Peyer's patch (tissue), 4 donors: ENCODE measurements at regions not wholly inside any gene's neighbourhood (a gene's known extent, or its start where the extent isn't known, plus 50 kb on each side); places are given as distances from the start of the nearest gene placed in this dataset.

Experiments used
- POLR2A ChIP-seq, 2 donors: fragments of 450-650 bp; IDR thresholded peaks; one replicate each; pipeline ENCODE4 v1.5.1; 2017; ENCODE audit warnings: antibody characterized with exemption in 2 of 2, mild to moderate bottlenecking in 2 of 2, moderate library complexity in 2 of 2
- TF ChIP-seq, protein P1 (sequence below), 6 experiments: fragments of 450-650 bp in 4 of 6; fragments of 200-600 bp in 2 of 6; sonication (generic) in 1 of 6; IDR thresholded peaks; one replicate each; pipeline ENCODE4 v1.5.1; 2017 to 2019; ENCODE audit warnings: antibody characterized with exemption in 6 of 6, mild to moderate bottlenecking in 3 of 6, moderate library complexity in 1 of 6

DNA sequence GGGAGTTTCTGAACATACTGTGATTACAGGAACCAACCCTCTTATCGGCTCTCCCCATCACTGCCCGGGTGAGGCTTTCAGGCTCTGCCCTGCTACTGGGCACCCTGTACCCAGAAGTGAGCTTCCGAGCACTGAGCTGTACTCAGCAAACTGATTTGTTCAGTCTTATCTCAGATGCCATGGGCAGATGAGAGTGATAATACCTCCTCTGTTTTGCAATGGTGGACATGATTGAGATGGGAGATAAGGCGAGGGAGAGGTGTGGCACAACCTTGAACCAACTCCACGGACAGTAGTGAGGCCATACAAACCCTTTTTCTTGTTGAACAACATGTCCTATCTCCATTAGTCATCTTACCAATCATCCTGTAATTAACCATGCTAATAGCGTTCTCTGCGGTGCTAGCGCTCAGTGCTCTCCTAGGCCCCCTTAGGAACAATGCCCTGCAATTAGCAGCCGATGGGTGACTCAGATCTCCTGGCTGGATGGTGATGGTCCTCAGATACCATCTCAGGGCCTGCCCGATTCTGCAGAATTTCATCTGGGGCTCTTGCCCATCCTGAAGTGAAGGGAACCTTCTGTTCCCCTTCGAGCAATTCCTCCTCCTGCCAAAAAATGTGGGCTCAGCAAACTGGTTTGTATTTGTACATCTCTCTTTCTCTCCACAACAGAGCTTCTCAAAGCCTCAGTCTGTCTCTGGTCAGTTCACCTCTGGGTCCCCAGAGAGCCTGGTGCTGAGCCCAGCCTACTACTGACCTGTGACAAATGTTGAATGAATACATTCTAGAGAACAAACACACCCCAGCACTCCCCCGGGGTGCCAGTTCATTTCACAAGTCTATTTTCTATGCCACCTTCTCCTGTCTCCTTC lies 139.3 kb upstream of the IRX3 start:
- TF ChIP-seq, protein P1, sequence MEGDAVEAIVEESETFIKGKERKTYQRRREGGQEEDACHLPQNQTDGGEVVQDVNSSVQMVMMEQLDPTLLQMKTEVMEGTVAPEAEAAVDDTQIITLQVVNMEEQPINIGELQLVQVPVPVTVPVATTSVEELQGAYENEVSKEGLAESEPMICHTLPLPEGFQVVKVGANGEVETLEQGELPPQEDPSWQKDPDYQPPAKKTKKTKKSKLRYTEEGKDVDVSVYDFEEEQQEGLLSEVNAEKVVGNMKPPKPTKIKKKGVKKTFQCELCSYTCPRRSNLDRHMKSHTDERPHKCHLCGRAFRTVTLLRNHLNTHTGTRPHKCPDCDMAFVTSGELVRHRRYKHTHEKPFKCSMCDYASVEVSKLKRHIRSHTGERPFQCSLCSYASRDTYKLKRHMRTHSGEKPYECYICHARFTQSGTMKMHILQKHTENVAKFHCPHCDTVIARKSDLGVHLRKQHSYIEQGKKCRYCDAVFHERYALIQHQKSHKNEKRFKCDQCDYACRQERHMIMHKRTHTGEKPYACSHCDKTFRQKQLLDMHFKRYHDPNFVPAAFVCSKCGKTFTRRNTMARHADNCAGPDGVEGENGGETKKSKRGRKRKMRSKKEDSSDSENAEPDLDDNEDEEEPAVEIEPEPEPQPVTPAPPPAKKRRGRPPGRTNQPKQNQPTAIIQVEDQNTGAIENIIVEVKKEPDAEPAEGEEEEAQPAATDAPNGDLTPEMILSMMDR (IDR thresholded peaks at IDR 0.05), result no peak
- TF ChIP-seq POLR2A (IDR thresholded peaks at IDR 0.05), result no peak
